Fibroblast of lung (primary cell): ENCODE measurements at regions not wholly inside any gene's neighbourhood (a gene's known extent, or its start where the extent isn't known, plus 50 kb on each side); places are given as distances from the start of the nearest gene placed in this dataset.

Experiments used
- EZH2 ChIP-seq: IDR thresholded peaks from 2 replicates; pipeline ENCODE4 v1.5.1; 2012; ENCODE audit warnings: low read length, control low read depth, mild to moderate bottlenecking; ENCODE audit errors: missing control alignments
- TF ChIP-seq, protein P1 (sequence below), 2 donors: IDR thresholded peaks in 1 of 2; conservative IDR thresholded peaks in 1 of 2; 1 replicate in 1 of 2; 2 replicates in 1 of 2; pipeline ENCODE4 v1.5.1; 2011 to 2012; ENCODE audit warnings: low read length in 2 of 2, control low read depth in 1 of 2, inconsistent platforms in 1 of 2, low read depth in 1 of 2, mild to moderate bottlenecking in 1 of 2

DNA sequence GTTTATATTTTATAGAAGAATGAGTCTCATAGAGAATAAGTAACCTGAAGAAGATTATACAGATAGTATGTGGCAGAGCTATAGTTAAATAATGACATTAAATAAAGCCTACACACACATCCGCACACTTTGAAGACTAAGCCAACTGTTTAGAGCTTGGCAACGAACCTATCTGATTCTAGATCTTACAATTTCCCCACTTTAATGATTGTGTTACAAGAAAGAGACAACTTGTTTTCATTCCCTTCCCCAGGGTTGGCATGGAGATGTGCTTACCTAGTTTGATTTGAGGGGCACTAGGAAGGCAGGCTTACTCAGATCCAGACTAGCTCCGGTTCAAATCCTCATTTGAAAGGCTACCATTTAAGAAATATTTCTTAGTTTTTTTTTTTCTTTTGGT lies 61.9 kb upstream of the CBLB start:
- TF ChIP-seq, protein P1, sequence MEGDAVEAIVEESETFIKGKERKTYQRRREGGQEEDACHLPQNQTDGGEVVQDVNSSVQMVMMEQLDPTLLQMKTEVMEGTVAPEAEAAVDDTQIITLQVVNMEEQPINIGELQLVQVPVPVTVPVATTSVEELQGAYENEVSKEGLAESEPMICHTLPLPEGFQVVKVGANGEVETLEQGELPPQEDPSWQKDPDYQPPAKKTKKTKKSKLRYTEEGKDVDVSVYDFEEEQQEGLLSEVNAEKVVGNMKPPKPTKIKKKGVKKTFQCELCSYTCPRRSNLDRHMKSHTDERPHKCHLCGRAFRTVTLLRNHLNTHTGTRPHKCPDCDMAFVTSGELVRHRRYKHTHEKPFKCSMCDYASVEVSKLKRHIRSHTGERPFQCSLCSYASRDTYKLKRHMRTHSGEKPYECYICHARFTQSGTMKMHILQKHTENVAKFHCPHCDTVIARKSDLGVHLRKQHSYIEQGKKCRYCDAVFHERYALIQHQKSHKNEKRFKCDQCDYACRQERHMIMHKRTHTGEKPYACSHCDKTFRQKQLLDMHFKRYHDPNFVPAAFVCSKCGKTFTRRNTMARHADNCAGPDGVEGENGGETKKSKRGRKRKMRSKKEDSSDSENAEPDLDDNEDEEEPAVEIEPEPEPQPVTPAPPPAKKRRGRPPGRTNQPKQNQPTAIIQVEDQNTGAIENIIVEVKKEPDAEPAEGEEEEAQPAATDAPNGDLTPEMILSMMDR (conservative IDR thresholded peaks at IDR 0.05 in 1 of 2, IDR thresholded peaks at IDR 0.05 in 1 of 2; ENCODE audit: low read depth in 1 of 2, low read length in 2 of 2) = no peak
- no peak for TF ChIP-seq EZH2
